H54 (cell line): ENCODE measurements at regions not wholly inside any gene's neighbourhood (a gene's known extent, or its start where the extent isn't known, plus 50 kb on each side); places are given as distances from the start of the nearest gene placed in this dataset.

Source experiments
- DNase-seq: peaks from one replicate; pipeline ENCODE4 v3.0.0; 2011; ENCODE audit warnings: low spot score, mixed read lengths; ENCODE audit not compliant: insufficient read length
- FAIRE-seq: peaks from 3 replicates; lab custom pipeline; 2011; peaks lifted over from hg19 to GRCh38; lab: Jason Lieb, UNC
- POLR2A ChIP-seq: IDR thresholded peaks from 2 replicates; pipeline ENCODE4 v1.6.1; 2011; ENCODE audit warnings: low read depth, mild to moderate bottlenecking, low read length

DNA sequence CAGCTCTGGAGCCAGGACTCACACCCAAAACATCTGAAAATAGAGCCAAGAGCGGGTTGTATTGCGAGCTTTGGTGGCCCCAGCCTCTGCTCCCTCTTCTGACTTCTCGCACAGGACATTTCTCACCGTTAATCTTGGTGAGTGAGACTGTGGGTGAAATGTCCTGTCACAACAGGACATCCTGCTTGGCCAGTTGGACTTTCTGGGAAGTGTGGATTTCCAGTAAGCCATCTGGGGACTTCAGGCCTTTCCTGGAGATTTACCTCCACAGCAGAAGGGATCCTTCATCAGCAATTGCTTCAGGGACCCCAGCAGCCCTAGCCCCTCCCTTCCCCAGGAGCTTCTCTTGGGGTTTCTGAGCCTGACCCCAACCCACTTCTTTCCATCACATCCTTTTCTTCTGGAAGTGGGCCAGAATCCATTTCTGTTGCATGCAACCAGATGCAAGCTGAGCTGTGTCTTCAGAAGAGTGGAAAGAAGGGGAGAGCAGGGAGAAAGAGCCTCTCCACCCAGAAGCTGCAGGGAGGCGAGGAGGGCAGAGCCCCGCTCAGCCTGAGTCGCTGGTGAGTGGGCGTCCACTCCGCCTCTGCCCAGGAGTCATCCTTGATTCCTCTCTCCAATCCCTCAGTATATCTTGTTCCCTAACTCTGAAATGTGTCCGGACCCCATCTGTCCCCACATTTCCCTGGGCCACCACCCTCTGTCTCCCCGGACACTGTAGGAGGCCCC is 50.3 kb upstream of the GADD45G start:
- FAIRE-seq: no peak
- no peak for TF ChIP-seq POLR2A
- DNase-seq: no peak

GRCh38 chr9:89553451-89554010 is 51.3 kb upstream of the GADD45G start:
- FAIRE-seq (no peak), DNase-seq (no peak)
- TF ChIP-seq POLR2A: no peak

- TF ChIP-seq POLR2A: no peak
- FAIRE-seq (no peak), DNase-seq (no peak)
These were observed 52.5 kb upstream of the SEMA4D start for GRCh38 chr9:89550346-89550927.

GRCh38 chr9:89549031-89549644 is 51.2 kb upstream of the SEMA4D start:
- DNase-seq: peak; percentile 96
- FAIRE-seq: peak; percentile 84
- no peak for TF ChIP-seq POLR2A

DNA sequence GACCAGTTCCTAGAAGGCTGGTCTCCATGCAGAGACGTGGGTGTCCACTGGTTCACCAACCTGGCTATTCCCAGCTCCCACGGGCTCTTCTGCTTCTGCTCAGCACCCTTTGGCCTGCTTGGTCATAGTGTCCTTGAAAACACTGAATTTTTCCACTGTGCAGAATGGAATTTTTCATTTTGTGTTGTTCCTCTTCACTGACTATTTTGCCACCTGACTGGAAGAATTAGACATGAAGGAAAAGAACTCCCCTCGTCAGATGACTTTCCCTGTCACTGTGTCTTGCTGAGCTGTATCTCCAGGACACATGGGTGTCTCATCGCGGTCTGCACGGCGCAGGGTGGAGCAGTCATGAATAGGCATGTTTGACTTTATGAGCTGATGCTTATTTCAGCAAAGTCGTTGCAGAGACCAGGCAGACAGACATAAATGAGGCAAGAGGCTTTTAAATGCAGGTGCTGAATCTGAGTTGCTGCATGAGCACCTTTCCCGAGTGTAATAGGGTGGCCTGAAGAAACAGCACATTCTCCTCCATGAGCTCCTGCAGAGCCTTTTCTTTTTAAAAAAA is 50.2 kb upstream of the SEMA4D start:
- no peak for TF ChIP-seq POLR2A
- DNase-seq (no peak), FAIRE-seq (no peak)
